GM23248 (cell line): ENCODE measurements at regions not wholly inside any gene's neighbourhood (a gene's known extent, or its start where the extent isn't known, plus 50 kb on each side); places are given as distances from the start of the nearest gene placed in this dataset.
A peak's percentile ranks its signal among the peaks of the same experiment; 100 is the strongest.

ENCODE experiments used
- DNase-seq: peaks from one replicate; pipeline ENCODE4 v3.0.0-alpha.2; 2015
- H2AFZ ChIP-seq: fragments of 200-600 bp; sonication (generic); 2 replicates; pipeline ENCODE4 v1.6.1; 2016; ENCODE audit warnings: antibody characterized with exemption
- H3F3A ChIP-seq: fragments of 200-600 bp; sonication (generic); 2 replicates; pipeline ENCODE4 v1.6.1; 2016; ENCODE audit warnings: mild to moderate bottlenecking, antibody characterized with exemption, mixed run types; ENCODE audit not compliant: insufficient read depth
- H3K27ac ChIP-seq: fragments of 200-600 bp; sonication (generic); 2 replicates; pipeline ENCODE4 v1.5.1; 2016; ENCODE audit warnings: mild to moderate bottlenecking
- H3K27me3 ChIP-seq: fragments of 200-600 bp; sonication (generic); replicated peaks from 2 replicates; pipeline ENCODE4 v1.6.1; 2016; ENCODE audit warnings: mild to moderate bottlenecking; ENCODE audit not compliant: insufficient read depth
- H3K36me3 ChIP-seq: fragments of 200-600 bp; sonication (generic); 2 replicates; pipeline ENCODE4 v1.6.1; 2016; ENCODE audit warnings: low read depth, mild to moderate bottlenecking
- H3K4me1 ChIP-seq: fragments of 200-600 bp; sonication (generic); 2 replicates; pipeline ENCODE4 v1.6.1; 2016; ENCODE audit warnings: mild to moderate bottlenecking; ENCODE audit not compliant: insufficient read depth
- H3K4me2 ChIP-seq: fragments of 200-600 bp; sonication (generic); one replicate; pipeline ENCODE4 v1.6.1; 2016; ENCODE audit warnings: mild to moderate bottlenecking; ENCODE audit not compliant: unreplicated experiment
- H3K4me3 ChIP-seq: fragments of 200-600 bp; sonication (generic); 2 replicates; pipeline ENCODE4 v1.5.1; 2016; ENCODE audit warnings: mild to moderate bottlenecking
- H3K79me2 ChIP-seq: fragments of 200-600 bp; sonication (generic); 2 replicates; pipeline ENCODE4 v1.6.1; 2016; ENCODE audit warnings: mild to moderate bottlenecking; ENCODE audit not compliant: insufficient read depth
- H3K9ac ChIP-seq: fragments of 200-600 bp; sonication (generic); 2 replicates; pipeline ENCODE4 v1.6.1; 2016; ENCODE audit warnings: mild to moderate bottlenecking
- H3K9me2 ChIP-seq: fragments of 200-600 bp; sonication (generic); 2 replicates; pipeline ENCODE4 v1.6.1; 2016; ENCODE audit warnings: mixed run types, mild to moderate bottlenecking, moderate library complexity; ENCODE audit not compliant: insufficient read depth
- H3K9me3 ChIP-seq: fragments of 200-600 bp; sonication (generic); one replicate; pipeline ENCODE4 v1.6.1; 2017; ENCODE audit warnings: low read depth
- H4K20me1 ChIP-seq: fragments of 200-600 bp; sonication (generic); 2 replicates; pipeline ENCODE4 v1.6.0; 2016; ENCODE audit not compliant: insufficient read depth
- EZH2 ChIP-seq: fragments of 200-600 bp; sonication (generic); IDR thresholded peaks from 2 replicates; pipeline ENCODE4 v1.6.1; 2018; ENCODE audit warnings: antibody characterized with exemption, mild to moderate bottlenecking; ENCODE audit not compliant: insufficient read depth, poor library complexity, severe bottlenecking
- EZH2phosphoT487 ChIP-seq: fragments of 200-600 bp; sonication (generic); IDR thresholded peaks from 2 replicates; pipeline ENCODE4 v1.6.1; 2018; ENCODE audit warnings: antibody characterized with exemption, moderate library complexity, mild to moderate bottlenecking, low read depth; ENCODE audit not compliant: insufficient read depth
- WGBS, 2 experiments: methylation state at CpG; one replicate each; pipeline ENCODE4 v1.1.6; 2015 to 2017; ENCODE audit warnings: low lambda C conversion rate in 2 of 2, low coverage in 1 of 2; ENCODE audit errors: missing lambda C conversion rate in 2 of 2; 5-methylcytosine and 5-hydroxymethylcytosine counted together
- in situ Hi-C: fragments of 300-500 bp; cut with MboI; formaldehyde crosslinking; loops from 2 replicates; pipeline ENCODE4 v1.15.0; 2020

DNA sequence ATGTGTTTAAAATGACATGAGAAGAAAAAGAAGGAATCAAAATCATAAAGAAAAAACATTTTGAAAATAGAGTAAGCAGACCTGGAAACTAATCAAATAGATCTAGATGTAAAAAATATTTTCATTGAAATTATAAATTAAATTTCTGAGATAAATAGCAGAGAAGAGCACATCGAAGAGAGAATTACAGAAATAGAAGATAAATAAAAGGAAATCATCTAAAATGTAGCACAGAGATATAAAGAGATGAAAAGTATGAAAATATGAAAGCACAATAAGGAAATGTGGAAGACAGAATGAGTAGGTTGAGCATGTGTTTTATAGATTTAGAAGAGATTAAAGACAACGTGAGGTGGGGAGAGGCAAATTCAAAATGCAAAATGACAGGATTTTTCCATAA, 130.9 kb upstream of the SEC14L1 start:
- Histone ChIP-seq H3K9me3 (no peaks in the 10 kb centered on the region), H3F3A (no peaks in the 10 kb centered on the region), H3K9ac (no peak overlapping the region), H3K4me3 (no peak overlapping the region), H3K9me2 (no peaks in the 10 kb centered on the region), H3K79me2 (no peaks in the 10 kb centered on the region), H3K27me3 (peaks cover 31% of the 10 kb centered on the region), H3K36me3 (no peaks in the 10 kb centered on the region), H3K4me2 (no peak overlapping the region), H2AFZ (no peak overlapping the region), H4K20me1 (no peaks in the 10 kb centered on the region), H3K4me1 (no peaks in the 10 kb centered on the region), H3K27ac (no peak overlapping the region)
- TF ChIP-seq EZH2phosphoT487 = no peak
- WGBS, 2 experiments = 30 to 33% methylated on average over 2 of the region's 2 CpGs
- DNase-seq = no peak
- in situ Hi-C loops = no loop called here

DNA sequence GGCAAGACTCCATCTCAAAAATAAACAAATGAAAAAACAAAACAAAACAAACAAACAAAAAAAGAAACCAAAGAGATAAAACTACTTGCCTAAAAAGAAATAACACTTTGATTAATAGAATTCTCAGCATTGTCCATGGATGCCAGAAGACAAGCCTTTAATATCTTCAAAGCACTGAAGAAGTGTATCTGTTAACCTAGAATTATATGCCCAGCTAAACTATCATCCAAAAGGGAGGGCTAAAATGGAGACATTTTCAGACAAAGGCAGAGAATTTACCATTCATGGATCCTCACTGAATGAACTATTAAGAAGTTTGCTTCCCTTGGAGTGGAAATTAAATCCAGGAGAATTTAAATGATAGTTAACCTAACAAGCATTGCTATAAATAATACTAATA, 130.1 kb upstream of the SEC14L1 start:
- Histone ChIP-seq H4K20me1 (no peaks in the 10 kb centered on the region), H3K4me2 (no peak overlapping the region), H3K79me2 (no peaks in the 10 kb centered on the region), H3K9me3 (no peaks in the 10 kb centered on the region), H3K4me1 (no peaks in the 10 kb centered on the region), H3K36me3 (no peaks in the 10 kb centered on the region), H3K4me3 (no peak overlapping the region), H3F3A (no peaks in the 10 kb centered on the region), H3K27ac (no peak overlapping the region), H3K27me3 (peaks cover 31% of the 10 kb centered on the region), H3K9ac (no peak overlapping the region), H2AFZ (no peak overlapping the region), H3K9me2 (no peaks in the 10 kb centered on the region)
- in situ Hi-C loops = no loop called here
- TF ChIP-seq EZH2phosphoT487 (no peak), EZH2 (no peak)
- no peak for DNase-seq

DNA sequence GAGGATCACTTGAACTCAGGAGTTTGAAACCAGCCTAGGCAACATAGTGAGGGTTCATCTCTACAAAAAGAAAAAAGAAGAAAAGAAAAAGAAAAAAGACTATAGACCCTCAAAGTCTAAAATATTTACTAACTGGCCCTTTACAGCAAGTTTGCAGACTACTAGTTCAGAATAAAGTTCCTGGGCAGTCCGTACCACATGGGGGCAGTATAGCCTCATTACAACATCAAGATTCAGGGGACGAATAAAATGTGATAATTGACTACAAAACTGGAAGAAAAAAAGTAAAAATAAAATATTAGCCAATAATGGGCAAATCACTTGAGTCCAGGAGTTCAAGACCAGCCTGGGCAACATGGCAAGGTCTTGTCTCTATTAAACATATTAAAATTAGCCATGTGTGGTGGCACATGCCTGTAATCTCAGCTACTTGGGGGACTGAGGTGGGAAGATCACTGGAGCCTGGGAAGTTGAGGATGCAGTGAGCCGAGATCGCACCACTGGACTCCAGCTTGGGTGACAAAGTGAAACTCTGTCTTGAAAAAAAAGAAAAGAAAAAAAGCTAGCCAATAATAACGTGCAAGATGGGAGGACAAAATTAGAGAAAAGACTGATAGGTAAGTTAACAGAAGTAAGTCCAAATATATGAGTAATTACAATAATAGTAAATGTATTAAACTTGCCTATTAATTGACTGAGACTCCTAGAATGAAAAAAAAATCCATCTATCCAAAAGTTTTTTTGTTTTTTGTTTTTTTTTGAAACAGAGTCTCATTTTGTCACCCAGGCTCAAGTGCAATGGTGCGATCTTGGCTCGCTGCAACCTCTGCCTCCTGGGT, 129.4 kb upstream of the SEC14L1 start:
- Histone ChIP-seq H3K4me3 (no peak overlapping the region), H2AFZ (no peak overlapping the region), H3K9me3 (no peaks in the 10 kb centered on the region), H3K9ac (no peak overlapping the region), H3K27me3 (peaks cover 31% of the 10 kb centered on the region), H3F3A (no peaks in the 10 kb centered on the region), H3K79me2 (no peaks in the 10 kb centered on the region), H3K4me1 (no peaks in the 10 kb centered on the region), H3K9me2 (no peaks in the 10 kb centered on the region), H3K36me3 (no peaks in the 10 kb centered on the region), H3K27ac (no peak overlapping the region), H3K4me2 (no peak overlapping the region), H4K20me1 (no peaks in the 10 kb centered on the region)
- in situ Hi-C loops = no loop called here
- DNase-seq = peak; percentile 64
- 41 to 48% methylated on average over 7 of the region's 7 CpGs for whole genome bisulfite sequencing, 2 experiments
- no peak for TF ChIP-seq EZH2phosphoT487
- TF ChIP-seq EZH2 = no peak

GRCh38 chr17:77018504-77018903, 122.3 kb upstream of the SEC14L1 start:
- H3K9ac ChIP-seq = no peak overlapping the region
- no peak overlapping the region for H3K4me3 ChIP-seq
- H3K9me3 ChIP-seq = no peaks in the 10 kb centered on the region
- no peaks in the 10 kb centered on the region for H3F3A ChIP-seq
- no peak overlapping the region for H3K27ac ChIP-seq
- peaks cover 30% of the 10 kb centered on the region for H3K27me3 ChIP-seq
- in situ Hi-C loops = no loop called here
- H3K9me2 ChIP-seq = no peaks in the 10 kb centered on the region
- H3K4me1 ChIP-seq = no peaks in the 10 kb centered on the region
- no peak for DNase-seq
- H3K4me2 ChIP-seq = no peak overlapping the region
- no peaks in the 10 kb centered on the region for H4K20me1 ChIP-seq
- H3K36me3 ChIP-seq = no peaks in the 10 kb centered on the region
- 46 to 48% methylated on average over 5 of the region's 5 CpGs for WGBS, 2 experiments
- TF ChIP-seq EZH2 (no peak), EZH2phosphoT487 (no peak)
- no peaks in the 10 kb centered on the region for H3K79me2 ChIP-seq
- no peak overlapping the region for H2AFZ ChIP-seq
